ENCODE measurements at regions not wholly inside any gene's neighbourhood (a gene's known extent, or its start where the extent isn't known, plus 50 kb on each side); places are given as distances from the start of the nearest gene placed in this dataset.

GRCh38 chr11:80182901-80183300 lies 742.1 kb upstream of the TENM4 start:
- ATAC-seq (no peak), DNase-seq (no peak)
- H3K9me3 Mint-ChIP-seq: peaks cover 15% of the 10 kb centered on the region
- H3K36me3 Mint-ChIP-seq (ENCODE audit: insufficient read depth): no peaks in the 10 kb centered on the region
- no peaks in the 10 kb centered on the region for H3K4me1 Mint-ChIP-seq (ENCODE audit: low read depth)
- no peaks in the 10 kb centered on the region for H3K27me3 Mint-ChIP-seq (ENCODE audit: low read depth)
- H3K4me3 Mint-ChIP-seq: no peak overlapping the region

GRCh38 chr11:80173371-80174136 lies 732.7 kb upstream of the TENM4 start:
- H3K9me3 Mint-ChIP-seq: peaks cover 29% of the 10 kb centered on the region
- H3K4me1 Mint-ChIP-seq (ENCODE audit: low read depth): no peaks in the 10 kb centered on the region
- no peaks in the 10 kb centered on the region for H3K27me3 Mint-ChIP-seq (ENCODE audit: low read depth)
- ATAC-seq (no peak), DNase-seq (no peak)
- H3K4me3 Mint-ChIP-seq: no peak overlapping the region
- H3K36me3 Mint-ChIP-seq (ENCODE audit: insufficient read depth): no peaks in the 10 kb centered on the region

DNA sequence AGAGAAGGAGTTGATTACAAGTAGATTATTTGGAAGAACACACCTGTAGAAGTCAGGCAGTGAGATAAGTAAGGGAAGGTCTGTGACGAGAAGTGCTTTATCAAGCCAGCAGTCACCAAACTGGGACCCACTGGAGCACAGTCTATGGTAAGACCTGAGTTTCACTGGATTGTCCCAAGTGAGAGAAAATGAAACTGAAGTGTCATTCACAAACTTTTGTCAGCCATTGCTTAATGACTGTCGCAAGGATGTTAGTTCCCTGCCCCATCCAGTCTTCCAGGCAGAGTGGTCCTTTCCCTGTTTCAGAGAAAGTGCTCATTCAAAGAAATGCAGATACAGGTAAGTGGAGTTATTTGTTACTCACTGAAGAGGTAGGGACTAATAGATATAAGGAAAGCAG lies 728.0 kb upstream of the TENM4 start:
- Mint-ChIP-seq H3K36me3 (ENCODE audit: insufficient read depth) (no peaks in the 10 kb centered on the region), H3K4me3 (no peak overlapping the region), H3K9me3 (peaks cover 29% of the 10 kb centered on the region), H3K27me3 (ENCODE audit: low read depth) (no peaks in the 10 kb centered on the region), H3K4me1 (ENCODE audit: low read depth) (no peaks in the 10 kb centered on the region)
- DNase-seq: no peak
- no peak for ATAC-seq

GRCh38 chr11:80167766-80168165 lies 726.9 kb upstream of the TENM4 start:
- H3K9me3 Mint-ChIP-seq: peaks cover 29% of the 10 kb centered on the region
- ATAC-seq: no peak
- H3K27me3 Mint-ChIP-seq (ENCODE audit: low read depth): no peaks in the 10 kb centered on the region
- H3K4me3 Mint-ChIP-seq: no peak overlapping the region
- H3K36me3 Mint-ChIP-seq (ENCODE audit: insufficient read depth): no peaks in the 10 kb centered on the region
- no peak for DNase-seq
- H3K4me1 Mint-ChIP-seq (ENCODE audit: low read depth): no peaks in the 10 kb centered on the region

DNA sequence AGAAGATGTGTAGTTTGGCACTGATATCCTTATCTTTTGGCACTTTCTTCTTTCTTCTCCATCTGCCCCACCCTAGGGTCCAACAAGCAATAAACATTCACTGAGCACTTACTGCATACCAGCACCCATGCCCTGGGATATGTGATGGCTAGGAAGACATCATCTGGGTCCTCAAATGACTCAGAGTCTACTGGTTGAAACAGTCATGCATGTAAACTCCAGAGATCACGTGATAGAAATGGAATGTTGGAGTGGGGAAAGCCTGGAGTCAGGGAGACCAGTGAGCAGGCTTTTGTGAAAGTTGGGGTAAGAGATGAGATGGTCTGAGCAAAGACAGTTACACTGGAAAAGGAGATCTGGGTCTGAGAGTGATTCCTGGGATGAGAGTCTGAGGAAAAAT lies 724.9 kb upstream of the TENM4 start:
- Mint-ChIP-seq H3K9me3 (peaks cover 14% of the 10 kb centered on the region), H3K36me3 (ENCODE audit: insufficient read depth) (no peaks in the 10 kb centered on the region), H3K4me1 (ENCODE audit: low read depth) (no peaks in the 10 kb centered on the region), H3K27me3 (ENCODE audit: low read depth) (no peaks in the 10 kb centered on the region), H3K4me3 (no peak overlapping the region)
- DNase-seq (no peak), ATAC-seq (no peak)

DNA sequence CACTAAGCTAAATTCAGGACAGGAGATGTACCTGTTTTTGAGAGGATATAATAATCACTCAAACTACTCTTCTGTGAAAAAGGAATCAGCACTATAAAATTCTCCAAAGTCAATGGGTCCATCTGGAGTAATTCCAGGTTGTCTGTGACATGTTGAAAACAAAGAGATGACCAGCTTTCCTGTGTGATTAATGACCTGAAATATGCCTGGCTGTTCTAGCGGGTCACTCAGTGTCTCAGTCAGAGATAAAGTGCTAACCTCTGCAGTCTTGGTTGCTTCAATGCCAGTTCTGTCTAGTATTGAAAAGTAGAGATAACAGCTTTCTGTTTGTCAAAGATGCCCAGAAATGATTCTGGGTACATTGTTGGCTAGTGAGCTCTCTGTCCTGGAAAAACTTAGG lies 722.6 kb upstream of the TENM4 start:
- no peaks in the 10 kb centered on the region for H3K9me3 Mint-ChIP-seq
- no peak overlapping the region for H3K4me3 Mint-ChIP-seq
- ATAC-seq: no peak
- no peaks in the 10 kb centered on the region for H3K4me1 Mint-ChIP-seq (ENCODE audit: low read depth)
- no peak for DNase-seq
- H3K27me3 Mint-ChIP-seq (ENCODE audit: low read depth): no peaks in the 10 kb centered on the region
- no peaks in the 10 kb centered on the region for H3K36me3 Mint-ChIP-seq (ENCODE audit: insufficient read depth)

DNA sequence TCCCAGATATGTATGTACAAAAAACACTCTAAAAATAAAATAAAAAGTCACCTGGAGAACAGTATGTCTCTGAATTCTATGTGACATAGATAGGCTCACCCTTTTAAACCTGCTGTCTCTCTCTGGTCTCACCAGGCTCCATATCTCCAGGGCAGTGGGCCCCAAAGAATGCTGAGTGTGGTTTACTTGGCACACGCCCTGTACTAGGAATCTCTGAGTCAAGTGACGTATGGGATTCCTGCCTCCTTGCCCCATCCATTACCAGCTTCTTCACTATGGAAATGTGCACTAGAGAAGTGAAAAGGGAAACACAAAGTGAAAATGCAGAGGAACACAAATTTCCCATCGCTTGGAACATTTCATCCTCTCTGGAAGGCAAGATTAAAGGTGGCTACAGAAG lies 722.2 kb upstream of the TENM4 start:
- DNase-seq (no peak), ATAC-seq (no peak)
- Mint-ChIP-seq H3K9me3 (no peaks in the 10 kb centered on the region), H3K27me3 (ENCODE audit: low read depth) (no peaks in the 10 kb centered on the region), H3K36me3 (ENCODE audit: insufficient read depth) (no peaks in the 10 kb centered on the region), H3K4me1 (ENCODE audit: low read depth) (no peaks in the 10 kb centered on the region), H3K4me3 (no peak overlapping the region)

DNA sequence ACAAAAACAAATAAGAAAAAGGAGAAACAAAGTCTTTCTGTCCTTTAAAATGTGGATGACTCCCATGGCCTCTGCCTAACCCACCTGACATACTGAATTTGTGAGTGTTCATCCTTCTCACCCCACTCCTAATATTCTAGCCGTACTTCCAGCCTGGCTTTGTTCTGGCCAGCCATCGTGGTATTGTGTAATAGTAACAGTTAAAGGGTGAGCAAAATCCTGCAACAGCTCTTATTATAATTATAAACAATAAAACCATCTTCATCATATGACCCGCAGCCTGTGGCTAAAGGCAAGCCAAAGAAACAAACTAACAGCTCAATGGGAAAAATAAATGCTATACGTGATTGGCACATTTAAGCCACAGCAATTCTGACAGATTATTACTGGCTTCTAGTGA lies 721.6 kb upstream of the TENM4 start:
- ATAC-seq: no peak
- Mint-ChIP-seq H3K4me1 (ENCODE audit: low read depth) (no peaks in the 10 kb centered on the region), H3K9me3 (no peaks in the 10 kb centered on the region), H3K4me3 (no peak overlapping the region), H3K36me3 (ENCODE audit: insufficient read depth) (no peaks in the 10 kb centered on the region), H3K27me3 (ENCODE audit: low read depth) (no peaks in the 10 kb centered on the region)
- no peak for DNase-seq

GRCh38 chr11:80157447-80157846 lies 716.6 kb upstream of the TENM4 start:
- Mint-ChIP-seq H3K9me3 (no peaks in the 10 kb centered on the region), H3K4me1 (ENCODE audit: low read depth) (no peaks in the 10 kb centered on the region), H3K36me3 (ENCODE audit: insufficient read depth) (no peaks in the 10 kb centered on the region), H3K27me3 (ENCODE audit: low read depth) (no peaks in the 10 kb centered on the region), H3K4me3 (no peak overlapping the region)
- DNase-seq: no peak
- ATAC-seq: no peak

DNA sequence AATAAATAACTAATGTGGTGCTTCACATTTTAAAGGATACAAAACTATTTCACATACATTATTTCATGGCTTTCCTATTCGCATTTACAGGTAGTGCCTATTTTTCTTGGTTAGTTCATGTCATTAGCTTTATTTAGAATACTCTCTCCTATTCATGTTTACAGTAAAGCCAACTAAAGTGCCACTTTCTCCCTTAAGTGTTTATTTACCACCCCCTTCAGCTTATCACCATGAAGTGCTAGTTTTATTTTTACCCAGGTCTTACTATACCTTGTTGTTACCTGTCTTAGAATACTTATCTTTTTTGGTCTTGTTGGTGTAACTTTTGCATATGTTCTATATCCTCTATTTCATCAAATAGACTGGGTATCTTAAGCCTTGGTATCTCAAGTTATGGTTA lies 715.2 kb upstream of the TENM4 start:
- Mint-ChIP-seq H3K4me3 (no peak overlapping the region), H3K4me1 (ENCODE audit: low read depth) (no peaks in the 10 kb centered on the region), H3K36me3 (ENCODE audit: insufficient read depth) (no peaks in the 10 kb centered on the region), H3K27me3 (ENCODE audit: low read depth) (no peaks in the 10 kb centered on the region), H3K9me3 (peaks cover 4% of the 10 kb centered on the region)
- no peak for ATAC-seq
- no peak for DNase-seq

GRCh38 chr11:80155412-80156017 lies 714.7 kb upstream of the TENM4 start:
- H3K4me3 Mint-ChIP-seq: no peak overlapping the region
- no peaks in the 10 kb centered on the region for H3K27me3 Mint-ChIP-seq (ENCODE audit: low read depth)
- no peaks in the 10 kb centered on the region for H3K36me3 Mint-ChIP-seq (ENCODE audit: insufficient read depth)
- DNase-seq (no peak), ATAC-seq (no peak)
- H3K4me1 Mint-ChIP-seq (ENCODE audit: low read depth): no peaks in the 10 kb centered on the region
- peaks cover 4% of the 10 kb centered on the region for H3K9me3 Mint-ChIP-seq

- H3K4me1 Mint-ChIP-seq (ENCODE audit: low read depth): no peaks in the 10 kb centered on the region
- DNase-seq: no peak
- no peak for ATAC-seq
- no peaks in the 10 kb centered on the region for H3K9me3 Mint-ChIP-seq
- no peaks in the 10 kb centered on the region for H3K27me3 Mint-ChIP-seq (ENCODE audit: low read depth)
- H3K4me3 Mint-ChIP-seq: no peak overlapping the region
- H3K36me3 Mint-ChIP-seq (ENCODE audit: insufficient read depth): no peaks in the 10 kb centered on the region
Measured at GRCh38 chr11:80146232-80146631, 705.4 kb upstream of the TENM4 start.

- no peaks in the 10 kb centered on the region for H3K9me3 Mint-ChIP-seq
- H3K27me3 Mint-ChIP-seq (ENCODE audit: low read depth): no peaks in the 10 kb centered on the region
- ATAC-seq (no peak), DNase-seq (no peak)
- H3K4me1 Mint-ChIP-seq (ENCODE audit: low read depth): no peaks in the 10 kb centered on the region
- no peaks in the 10 kb centered on the region for H3K36me3 Mint-ChIP-seq (ENCODE audit: insufficient read depth)
- H3K4me3 Mint-ChIP-seq: no peak overlapping the region
Measured at GRCh38 chr11:80144897-80145594, 704.2 kb upstream of the TENM4 start.

DNA sequence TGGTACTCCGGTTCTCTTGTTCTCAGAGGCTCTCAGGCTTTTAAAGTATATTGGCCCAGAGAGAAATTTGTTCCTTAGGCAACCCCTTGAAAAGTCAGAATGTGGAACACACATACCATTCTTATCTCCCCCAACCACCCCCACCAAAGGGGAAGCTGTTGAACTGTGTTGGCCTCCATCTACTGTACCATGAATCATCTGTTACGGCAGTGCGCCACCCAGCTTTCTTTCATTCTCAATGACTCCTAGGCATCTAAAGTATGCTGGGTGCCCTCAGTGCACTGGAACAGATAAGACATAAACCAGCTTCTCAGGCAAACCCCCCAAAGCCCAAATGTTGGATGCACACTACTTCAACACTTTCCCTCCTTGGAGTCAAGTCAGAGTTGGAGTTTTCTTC lies 696.2 kb upstream of the TENM4 start:
- ATAC-seq (no peak), DNase-seq (no peak)
- H3K4me1 Mint-ChIP-seq (ENCODE audit: low read depth): no peaks in the 10 kb centered on the region
- H3K4me3 Mint-ChIP-seq: no peak overlapping the region
- no peaks in the 10 kb centered on the region for H3K36me3 Mint-ChIP-seq (ENCODE audit: insufficient read depth)
- H3K9me3 Mint-ChIP-seq: peaks cover 8% of the 10 kb centered on the region
- no peaks in the 10 kb centered on the region for H3K27me3 Mint-ChIP-seq (ENCODE audit: low read depth)

- Mint-ChIP-seq H3K9me3 (peaks cover 10% of the 10 kb centered on the region), H3K36me3 (ENCODE audit: insufficient read depth) (no peaks in the 10 kb centered on the region), H3K27me3 (ENCODE audit: low read depth) (no peaks in the 10 kb centered on the region), H3K4me3 (no peak overlapping the region), H3K4me1 (ENCODE audit: low read depth) (no peaks in the 10 kb centered on the region)
- ATAC-seq (no peak), DNase-seq (no peak)
Measured at GRCh38 chr11:80129396-80129795, 688.6 kb upstream of the TENM4 start.

Data from activated T-cell treated with anti-CD3 and anti-CD28 coated beads, Interleukin-2, amount 50 U/mL, for 4 hours (primary cell).